ENCODE measurements at regions not wholly inside any gene's neighbourhood (a gene's known extent, or its start where the extent isn't known, plus 50 kb on each side); places are given as distances from the start of the nearest gene placed in this dataset.
"Not testable (repeated sequence)": the region's sequence is repeated elsewhere in the genome, so short reads cannot be mapped to it uniquely, and the experiment has no call there.

- Histone ChIP-seq H3K4me3 (ENCODE audit: low read length in 2 of 2) (no peak overlapping the region), H3K27me3 (ENCODE audit: control insufficient read depth in 1 of 2, insufficient read depth in 2 of 2, low read length in 1 of 2) (no peaks in the 10 kb centered on the region), H3K36me3 (ENCODE audit: control insufficient read depth in 1 of 2, insufficient read depth in 2 of 2, low read length in 1 of 2) (no peaks in the 10 kb centered on the region), H3K27ac (ENCODE audit: low read depth in 1 of 2, low read length in 2 of 2) (no peak overlapping the region), H3K4me1 (ENCODE audit: control insufficient read depth in 1 of 2, insufficient read depth in 2 of 2, low read length in 2 of 2) (no peaks in the 10 kb centered on the region), H3K9me3 (ENCODE audit: control insufficient read depth, low read length) (no peaks in the 10 kb centered on the region)
- 80 to 91% methylated on average over 2 of the region's 2 CpGs for WGBS, 2 donors
- intact Hi-C loops (cut with DNase I): no loop called here
- ATAC-seq (ENCODE audit: low FRiP score) (no peak), DNase-seq (no peak)
These were observed 394.4 kb upstream of the STXBP6 start for GRCh38 chr14:25444381-25444780.

- H3K4me3 ChIP-seq (ENCODE audit: low read length in 2 of 2); DNase-seq; H3K27ac ChIP-seq (ENCODE audit: low read depth in 1 of 2, low read length in 2 of 2); H3K9me3 ChIP-seq (ENCODE audit: control insufficient read depth, low read length); intact Hi-C loops (cut with DNase I); ATAC-seq (ENCODE audit: low FRiP score); H3K36me3 ChIP-seq (ENCODE audit: control insufficient read depth in 1 of 2, insufficient read depth in 2 of 2, low read length in 1 of 2); H3K27me3 ChIP-seq (ENCODE audit: control insufficient read depth in 1 of 2, insufficient read depth in 2 of 2, low read length in 1 of 2); H3K4me1 ChIP-seq (ENCODE audit: control insufficient read depth in 1 of 2, insufficient read depth in 2 of 2, low read length in 2 of 2): not testable (repeated sequence)
- 77 to 78% methylated on average over 2 of the region's 2 CpGs for WGBS, 2 donors
These were observed 390.4 kb upstream of the STXBP6 start for GRCh38 chr14:25440382-25440781.

DNA sequence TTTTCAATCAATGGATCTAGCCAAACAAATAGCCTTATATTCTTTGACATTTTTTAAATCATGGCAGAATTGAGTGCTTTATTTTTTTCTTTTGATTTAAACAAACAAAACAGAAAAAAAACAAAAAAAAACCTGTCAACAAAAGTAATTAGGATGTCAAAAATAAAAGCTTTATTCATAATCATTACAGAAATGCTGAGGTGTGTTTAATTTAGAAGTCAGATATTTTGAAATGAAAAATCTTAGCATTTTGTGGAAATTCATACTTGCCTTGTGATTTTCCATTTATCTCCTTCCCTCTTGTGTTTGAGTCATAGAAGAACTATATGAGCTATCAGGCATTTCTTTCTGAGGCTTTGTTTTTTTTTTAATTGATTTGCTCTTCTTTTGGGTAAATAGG is 387.0 kb upstream of the STXBP6 start:
- Histone ChIP-seq H3K4me3 (ENCODE audit: low read length in 2 of 2) (no peak overlapping the region), H3K9me3 (ENCODE audit: control insufficient read depth, low read length) (no peaks in the 10 kb centered on the region), H3K4me1 (ENCODE audit: control insufficient read depth in 1 of 2, insufficient read depth in 2 of 2, low read length in 2 of 2) (no peaks in the 10 kb centered on the region), H3K27ac (ENCODE audit: low read depth in 1 of 2, low read length in 2 of 2) (no peak overlapping the region), H3K27me3 (ENCODE audit: control insufficient read depth in 1 of 2, insufficient read depth in 2 of 2, low read length in 1 of 2) (no peaks in the 10 kb centered on the region), H3K36me3 (ENCODE audit: control insufficient read depth in 1 of 2, insufficient read depth in 2 of 2, low read length in 1 of 2) (no peaks in the 10 kb centered on the region)
- ATAC-seq (ENCODE audit: low FRiP score): no peak
- intact Hi-C loops (cut with DNase I): no loop called here
- DNase-seq: no peak

DNA sequence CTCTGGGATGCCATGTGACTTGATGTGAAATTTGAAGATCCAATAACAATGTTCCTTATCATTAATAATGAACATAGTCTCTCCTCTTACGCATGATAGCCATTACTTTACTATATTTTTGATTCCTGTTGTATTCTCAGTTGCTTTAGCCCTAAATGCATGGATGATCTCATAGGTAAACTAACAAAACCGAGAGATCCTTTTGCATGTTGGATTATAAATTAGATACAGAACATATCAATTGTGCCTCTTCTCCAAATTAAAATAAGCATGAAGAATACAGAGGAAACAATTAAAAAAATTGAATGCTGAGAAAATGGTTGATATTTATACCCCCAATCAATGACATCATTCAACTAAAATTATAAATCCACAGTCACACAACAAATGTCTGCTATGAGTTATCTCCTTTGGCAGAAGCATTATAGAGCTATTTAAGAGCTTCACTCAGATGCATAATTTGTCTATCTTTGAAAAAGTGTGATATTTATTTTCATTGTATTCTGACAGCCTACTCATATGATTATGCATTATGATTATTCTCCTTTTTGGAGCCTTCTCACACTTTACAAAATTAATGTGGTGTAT is 386.4 kb upstream of the STXBP6 start:
- DNase-seq (no peak), ATAC-seq (ENCODE audit: low FRiP score) (no peak)
- H3K27me3 ChIP-seq (ENCODE audit: control insufficient read depth in 1 of 2, insufficient read depth in 2 of 2, low read length in 1 of 2): no peaks in the 10 kb centered on the region
- intact Hi-C loops (cut with DNase I): no loop called here
- 49 to 71% methylated on average over 2 of the region's 2 CpGs for WGBS, 2 donors
- H3K9me3 ChIP-seq (ENCODE audit: control insufficient read depth, low read length): no peaks in the 10 kb centered on the region
- no peaks in the 10 kb centered on the region for H3K36me3 ChIP-seq (ENCODE audit: control insufficient read depth in 1 of 2, insufficient read depth in 2 of 2, low read length in 1 of 2)
- H3K27ac ChIP-seq (ENCODE audit: low read depth in 1 of 2, low read length in 2 of 2): no peak overlapping the region
- H3K4me1 ChIP-seq (ENCODE audit: control insufficient read depth in 1 of 2, insufficient read depth in 2 of 2, low read length in 2 of 2): no peaks in the 10 kb centered on the region
- H3K4me3 ChIP-seq (ENCODE audit: low read length in 2 of 2): no peak overlapping the region

DNA sequence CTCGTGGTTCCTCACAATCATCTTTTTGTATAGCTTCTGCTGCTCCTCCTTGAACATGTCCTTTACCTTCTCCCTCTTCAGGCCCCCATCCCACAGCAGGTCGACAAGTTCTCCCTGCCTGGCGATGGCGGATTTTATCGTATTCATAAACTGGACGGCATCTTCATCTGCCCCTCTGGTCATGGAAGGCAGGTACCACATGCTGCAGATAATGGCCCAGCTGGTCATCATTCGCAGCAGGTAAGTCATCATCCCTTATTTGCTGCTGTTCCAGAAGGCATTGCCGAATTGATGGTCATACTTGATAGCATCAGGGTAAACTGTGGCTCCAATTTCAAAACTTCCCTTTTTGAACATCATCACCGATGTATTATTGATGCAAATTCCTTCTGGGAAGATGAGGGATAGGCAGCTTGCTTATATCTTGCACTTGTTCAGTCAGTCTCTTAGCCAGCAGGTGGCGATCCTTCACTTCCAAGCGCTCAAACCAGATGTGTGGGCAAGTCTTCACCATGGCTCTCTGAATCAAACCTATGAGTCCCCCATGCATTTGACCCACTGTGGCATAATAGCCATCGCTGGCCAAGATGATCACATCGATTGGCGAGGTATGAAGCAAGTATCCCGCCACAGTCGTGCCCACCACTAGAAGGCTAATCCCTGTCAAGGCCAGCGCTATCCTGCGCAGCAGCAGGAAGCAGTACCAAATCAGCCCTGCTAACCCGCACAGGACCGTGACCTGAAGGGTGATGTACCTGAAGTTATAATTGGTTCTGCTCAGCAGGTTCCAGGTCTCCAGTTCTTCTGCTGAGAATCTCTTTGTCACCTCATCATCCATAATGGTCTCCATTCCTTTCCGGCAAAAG is 381.5 kb upstream of the STXBP6 start:
- H3K4me3 ChIP-seq (ENCODE audit: low read length in 2 of 2): no peak overlapping the region

DNA sequence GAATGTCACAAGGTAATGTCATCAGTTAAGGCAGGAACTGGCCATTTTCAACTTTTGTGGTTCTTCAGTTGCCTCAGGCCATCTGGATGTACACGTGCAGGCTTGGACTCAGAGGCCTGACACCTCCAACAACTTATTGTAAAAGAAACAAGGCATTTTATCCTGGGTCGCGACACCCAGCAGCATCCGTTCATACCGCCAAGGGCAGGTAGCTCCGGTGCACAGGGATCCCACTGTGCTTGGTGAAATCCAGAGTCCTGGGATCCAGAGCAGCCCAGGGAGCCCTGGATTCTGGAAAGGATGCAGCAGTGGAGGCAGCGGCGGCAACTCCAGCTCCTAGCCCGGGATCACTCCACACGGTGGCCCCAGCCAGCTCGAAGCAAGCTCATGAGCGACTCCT is 380.9 kb upstream of the STXBP6 start:
- Histone ChIP-seq H3K27ac (ENCODE audit: low read depth in 1 of 2, low read length in 2 of 2) (no peak overlapping the region), H3K27me3 (ENCODE audit: control insufficient read depth in 1 of 2, insufficient read depth in 2 of 2, low read length in 1 of 2) (no peaks in the 10 kb centered on the region), H3K4me3 (ENCODE audit: low read length in 2 of 2) (no peak overlapping the region), H3K9me3 (ENCODE audit: control insufficient read depth, low read length) (no peaks in the 10 kb centered on the region), H3K4me1 (ENCODE audit: control insufficient read depth in 1 of 2, insufficient read depth in 2 of 2, low read length in 2 of 2) (no peaks in the 10 kb centered on the region), H3K36me3 (ENCODE audit: control insufficient read depth in 1 of 2, insufficient read depth in 2 of 2, low read length in 1 of 2) (no peaks in the 10 kb centered on the region)
- WGBS, 2 donors: 92% methylated on average over 12 of the region's 12 CpGs
- DNase-seq (no peak), ATAC-seq (ENCODE audit: low FRiP score) (no peak)
- intact Hi-C loops (cut with DNase I): no loop called here

More for the DNA sequence above, 381.5 kb upstream of the STXBP6 start:
- Histone ChIP-seq H3K27me3 (ENCODE audit: control insufficient read depth in 1 of 2, insufficient read depth in 2 of 2, low read length in 1 of 2) (no peaks in the 10 kb centered on the region), H3K36me3 (ENCODE audit: control insufficient read depth in 1 of 2, insufficient read depth in 2 of 2, low read length in 1 of 2) (no peaks in the 10 kb centered on the region), H3K9me3 (ENCODE audit: control insufficient read depth, low read length) (no peaks in the 10 kb centered on the region), H3K27ac (ENCODE audit: low read depth in 1 of 2, low read length in 2 of 2) (no peak overlapping the region), H3K4me1 (ENCODE audit: control insufficient read depth in 1 of 2, insufficient read depth in 2 of 2, low read length in 2 of 2) (no peaks in the 10 kb centered on the region)
- WGBS, 2 donors: 83 to 85% methylated on average over 21 of the region's 21 CpGs
- no peak for DNase-seq
- ATAC-seq (ENCODE audit: low FRiP score): no peak
- intact Hi-C loops (cut with DNase I): no loop called here

GRCh38 chr14:25412998-25413397 is 363.1 kb upstream of the STXBP6 start:
- no peak overlapping the region for H3K4me3 ChIP-seq (ENCODE audit: low read length in 2 of 2)
- DNase-seq: no peak
- no peaks in the 10 kb centered on the region for H3K9me3 ChIP-seq (ENCODE audit: control insufficient read depth, low read length)
- H3K27me3 ChIP-seq (ENCODE audit: control insufficient read depth in 1 of 2, insufficient read depth in 2 of 2, low read length in 1 of 2): no peaks in the 10 kb centered on the region
- no peak overlapping the region for H3K27ac ChIP-seq (ENCODE audit: low read depth in 1 of 2, low read length in 2 of 2)
- H3K36me3 ChIP-seq (ENCODE audit: control insufficient read depth in 1 of 2, insufficient read depth in 2 of 2, low read length in 1 of 2): no peaks in the 10 kb centered on the region
- ATAC-seq (ENCODE audit: low FRiP score): no peak
- intact Hi-C loops (cut with DNase I): no loop called here
- no peaks in the 10 kb centered on the region for H3K4me1 ChIP-seq (ENCODE audit: control insufficient read depth in 1 of 2, insufficient read depth in 2 of 2, low read length in 2 of 2)

GRCh38 chr14:25411781-25412757 is 362.1 kb upstream of the STXBP6 start:
- WGBS, 2 donors: 46 to 51% methylated on average over 6 of the region's 6 CpGs
- DNase-seq: no peak

More at GRCh38 chr14:25411781-25412757, 362.1 kb upstream of the STXBP6 start:
- Histone ChIP-seq H3K4me1 (ENCODE audit: control insufficient read depth in 1 of 2, insufficient read depth in 2 of 2, low read length in 2 of 2) (no peaks in the 10 kb centered on the region), H3K9me3 (ENCODE audit: control insufficient read depth, low read length) (no peaks in the 10 kb centered on the region), H3K4me3 (ENCODE audit: low read length in 2 of 2) (no peak overlapping the region), H3K27ac (ENCODE audit: low read depth in 1 of 2, low read length in 2 of 2) (no peak overlapping the region), H3K36me3 (ENCODE audit: control insufficient read depth in 1 of 2, insufficient read depth in 2 of 2, low read length in 1 of 2) (no peaks in the 10 kb centered on the region), H3K27me3 (ENCODE audit: control insufficient read depth in 1 of 2, insufficient read depth in 2 of 2, low read length in 1 of 2) (no peaks in the 10 kb centered on the region)
- no peak for ATAC-seq (ENCODE audit: low FRiP score)
- intact Hi-C loops (cut with DNase I): no loop called here

Measured in aorta (tissue), 5 donors.